Mammary epithelial cell (primary cell): ENCODE measurements at regions not wholly inside any gene's neighbourhood (a gene's known extent, or its start where the extent isn't known, plus 50 kb on each side); places are given as distances from the start of the nearest gene placed in this dataset.

Experiments used
- EZH2 ChIP-seq: IDR thresholded peaks from 2 replicates; pipeline ENCODE4 v1.6.1; 2012; ENCODE audit warnings: low read length, inconsistent platforms, borderline replicate concordance
- TF ChIP-seq, protein P1 (sequence below), 2 donors: IDR thresholded peaks in 1 of 2; conservative IDR thresholded peaks in 1 of 2; 2 replicates each; pipeline ENCODE4 v1.5.1; 2011 to 2012; ENCODE audit warnings: inconsistent platforms in 2 of 2, low read length in 2 of 2, mild to moderate bottlenecking in 2 of 2, control low read depth in 1 of 2, low read depth in 1 of 2; ENCODE audit not compliant: insufficient read depth in 1 of 2; ENCODE audit errors: extremely low read depth in 1 of 2

DNA sequence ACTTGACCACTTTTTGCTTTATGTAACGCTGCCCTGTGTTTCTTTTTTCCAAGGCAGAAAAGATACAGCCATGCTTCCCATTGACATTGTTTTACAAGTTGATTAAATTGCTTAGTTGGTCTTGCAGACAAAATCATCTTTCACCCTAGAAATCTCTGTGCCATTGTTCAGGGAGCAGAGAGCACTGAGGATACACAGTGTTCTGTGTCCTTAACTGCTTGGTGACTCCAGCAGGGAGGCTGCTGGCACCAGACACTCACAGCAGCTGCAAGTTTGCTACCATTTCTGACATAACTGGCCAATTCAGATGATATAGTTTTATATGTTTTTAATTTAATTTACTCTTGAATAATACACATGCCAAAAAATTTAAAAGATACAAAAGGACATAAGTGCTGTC lies 118.7 kb downstream of the RGS2 start:
- TF ChIP-seq, protein P1, sequence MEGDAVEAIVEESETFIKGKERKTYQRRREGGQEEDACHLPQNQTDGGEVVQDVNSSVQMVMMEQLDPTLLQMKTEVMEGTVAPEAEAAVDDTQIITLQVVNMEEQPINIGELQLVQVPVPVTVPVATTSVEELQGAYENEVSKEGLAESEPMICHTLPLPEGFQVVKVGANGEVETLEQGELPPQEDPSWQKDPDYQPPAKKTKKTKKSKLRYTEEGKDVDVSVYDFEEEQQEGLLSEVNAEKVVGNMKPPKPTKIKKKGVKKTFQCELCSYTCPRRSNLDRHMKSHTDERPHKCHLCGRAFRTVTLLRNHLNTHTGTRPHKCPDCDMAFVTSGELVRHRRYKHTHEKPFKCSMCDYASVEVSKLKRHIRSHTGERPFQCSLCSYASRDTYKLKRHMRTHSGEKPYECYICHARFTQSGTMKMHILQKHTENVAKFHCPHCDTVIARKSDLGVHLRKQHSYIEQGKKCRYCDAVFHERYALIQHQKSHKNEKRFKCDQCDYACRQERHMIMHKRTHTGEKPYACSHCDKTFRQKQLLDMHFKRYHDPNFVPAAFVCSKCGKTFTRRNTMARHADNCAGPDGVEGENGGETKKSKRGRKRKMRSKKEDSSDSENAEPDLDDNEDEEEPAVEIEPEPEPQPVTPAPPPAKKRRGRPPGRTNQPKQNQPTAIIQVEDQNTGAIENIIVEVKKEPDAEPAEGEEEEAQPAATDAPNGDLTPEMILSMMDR (conservative IDR thresholded peaks at IDR 0.05 in 1 of 2, IDR thresholded peaks at IDR 0.05 in 1 of 2; ENCODE audit: extremely low read depth in 1 of 2, insufficient read depth in 1 of 2, low read depth in 1 of 2, low read length in 2 of 2) = no peak
- TF ChIP-seq EZH2 = no peak
